Right lobe of liver (tissue), 6 donors: ENCODE measurements at regions not wholly inside any gene's neighbourhood (a gene's known extent, or its start where the extent isn't known, plus 50 kb on each side); places are given as distances from the start of the nearest gene placed in this dataset.

Experiments
- ATAC-seq, 4 donors: fragments of 200-7000 bp; cut with Tn5 transposase; one replicate each; pipeline ENCODE4 v1.9.1; 2020; ENCODE audit warnings: mild to moderate bottlenecking in 4 of 4, moderate library complexity in 4 of 4
- DNase-seq, 3 donors: peaks; one replicate each; pipeline ENCODE4 v3.0.0-alpha.2; 2020
- H3K27ac ChIP-seq, 3 donors: fragments of 200-600 bp; one replicate each; pipeline ENCODE4 v1.8.0; 2022
- H3K27me3 ChIP-seq, 2 donors: fragments of 200-600 bp; one replicate each; pipeline ENCODE4 v1.8.0; 2022
- H3K36me3 ChIP-seq, 4 donors: fragments of 200-600 bp; sonication (generic) in 1 of 4; one replicate each; pipeline versions ENCODE4 v1.5.1 to v1.8.0; 2017 to 2022; ENCODE audit warnings: control low read depth in 1 of 4
- H3K4me1 ChIP-seq, 4 donors: fragments of 200-600 bp; sonication (generic) in 1 of 4; one replicate each; pipeline versions ENCODE4 v1.5.1 to v1.8.0; 2017 to 2022; ENCODE audit warnings: control low read depth in 1 of 4
- H3K4me3 ChIP-seq, 3 donors: fragments of 200-600 bp; one replicate each; pipeline ENCODE4 v1.8.0; 2022
- H3K9me3 ChIP-seq, 4 donors: fragments of 200-600 bp; sonication (generic) in 1 of 4; one replicate each; pipeline versions ENCODE4 v1.5.1 to v1.8.0; 2017 to 2022; ENCODE audit warnings: control low read depth in 1 of 4
- POLR2A ChIP-seq: fragments of 450-650 bp; IDR thresholded peaks from one replicate; pipeline ENCODE4 v1.6.1; 2017; ENCODE audit warnings: antibody characterized with exemption, mild to moderate bottlenecking
- WGBS: methylation state at CpG from one replicate; pipeline ENCODE4 v1.1.6; 2018; ENCODE audit warnings: low coverage, low lambda C conversion rate; ENCODE audit not compliant: insufficient coverage; ENCODE audit errors: missing lambda C conversion rate; 5-methylcytosine and 5-hydroxymethylcytosine counted together
- intact Hi-C, 2 donors: fragments of 100-400 bp; cut with DNase I; formaldehyde crosslinking; loops; one replicate each; pipeline versions ENCODE4 v1.11.2 to v1.14.1; 2022
- TF ChIP-seq, protein P1 (sequence below), 4 donors: fragments of 200-600 bp in 3 of 4; fragments of 450-650 bp in 1 of 4; IDR thresholded peaks; one replicate each; pipeline versions ENCODE4 v1.5.1 to v1.8.0; 2016 to 2022; ENCODE audit warnings: antibody characterized with exemption in 4 of 4, mild to moderate bottlenecking in 2 of 4
- donor health status: DM: no; HTN: yes; CAD: no.
- donor health status: DM: no; HTN: no; CAD: no.
- donor health status: DM: no; HTN: no; CAD: no.
- donor health status: DM: no; HTN: yes; CAD: no.
- donor health status: DM: no; HTN: yes; CAD: no.

DNA sequence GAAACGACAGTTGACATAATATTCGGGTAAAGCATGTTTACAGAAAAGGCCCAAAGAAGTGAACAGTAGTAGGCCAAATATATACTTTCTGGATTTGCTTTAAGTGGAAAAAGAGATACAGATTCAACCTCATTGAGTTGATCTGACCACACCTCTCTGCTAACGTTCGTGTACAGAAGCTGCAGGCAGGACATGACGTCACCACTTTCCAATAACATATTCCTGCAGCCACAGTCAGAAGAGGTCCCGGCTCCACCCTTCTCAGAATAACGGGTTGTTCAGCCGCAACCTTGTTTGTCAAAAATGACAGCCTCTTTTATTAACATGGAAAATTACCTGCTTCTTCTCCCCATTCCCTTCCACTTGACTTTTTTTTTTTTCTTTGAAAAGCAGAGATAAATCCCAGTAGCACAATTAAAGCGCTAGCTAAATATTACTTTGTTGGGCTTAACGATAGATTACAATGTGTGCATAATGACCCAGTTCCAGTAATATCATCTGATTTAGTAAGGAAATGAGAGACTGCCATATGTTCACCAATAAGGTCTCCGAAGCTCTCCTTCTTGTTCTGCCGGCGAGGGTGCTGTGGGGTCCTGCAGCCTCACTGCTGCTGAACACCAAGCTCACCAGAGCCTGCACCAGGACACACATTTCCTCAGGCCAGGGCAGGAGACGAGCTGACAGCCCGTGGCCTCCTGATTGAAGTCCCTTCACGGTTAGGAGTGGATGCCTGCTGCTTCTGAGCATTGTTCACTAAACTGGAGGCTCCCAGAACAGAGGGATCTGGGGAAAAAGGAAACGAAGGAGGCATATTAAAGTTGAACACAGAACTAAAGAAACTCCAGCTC, 451.0 kb upstream of the SALL3 start:
- no peak for DNase-seq
- no peak for ATAC-seq
- 53% methylated on average over 17 of the region's 17 CpGs for WGBS
- H3K27me3 ChIP-seq: no peaks in the 10 kb centered on the region
- H3K9me3 ChIP-seq: no peaks in the 10 kb centered on the region
- no peak for TF ChIP-seq POLR2A
- TF ChIP-seq, protein P1, sequence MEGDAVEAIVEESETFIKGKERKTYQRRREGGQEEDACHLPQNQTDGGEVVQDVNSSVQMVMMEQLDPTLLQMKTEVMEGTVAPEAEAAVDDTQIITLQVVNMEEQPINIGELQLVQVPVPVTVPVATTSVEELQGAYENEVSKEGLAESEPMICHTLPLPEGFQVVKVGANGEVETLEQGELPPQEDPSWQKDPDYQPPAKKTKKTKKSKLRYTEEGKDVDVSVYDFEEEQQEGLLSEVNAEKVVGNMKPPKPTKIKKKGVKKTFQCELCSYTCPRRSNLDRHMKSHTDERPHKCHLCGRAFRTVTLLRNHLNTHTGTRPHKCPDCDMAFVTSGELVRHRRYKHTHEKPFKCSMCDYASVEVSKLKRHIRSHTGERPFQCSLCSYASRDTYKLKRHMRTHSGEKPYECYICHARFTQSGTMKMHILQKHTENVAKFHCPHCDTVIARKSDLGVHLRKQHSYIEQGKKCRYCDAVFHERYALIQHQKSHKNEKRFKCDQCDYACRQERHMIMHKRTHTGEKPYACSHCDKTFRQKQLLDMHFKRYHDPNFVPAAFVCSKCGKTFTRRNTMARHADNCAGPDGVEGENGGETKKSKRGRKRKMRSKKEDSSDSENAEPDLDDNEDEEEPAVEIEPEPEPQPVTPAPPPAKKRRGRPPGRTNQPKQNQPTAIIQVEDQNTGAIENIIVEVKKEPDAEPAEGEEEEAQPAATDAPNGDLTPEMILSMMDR (IDR thresholded peaks at IDR 0.05): no peak
- H3K36me3 ChIP-seq: no peaks in the 10 kb centered on the region
- no peak overlapping the region for H3K4me3 ChIP-seq
- no peak overlapping the region for H3K27ac ChIP-seq
- no peaks in the 10 kb centered on the region for H3K4me1 ChIP-seq
- intact Hi-C loops: no loop called here

DNA sequence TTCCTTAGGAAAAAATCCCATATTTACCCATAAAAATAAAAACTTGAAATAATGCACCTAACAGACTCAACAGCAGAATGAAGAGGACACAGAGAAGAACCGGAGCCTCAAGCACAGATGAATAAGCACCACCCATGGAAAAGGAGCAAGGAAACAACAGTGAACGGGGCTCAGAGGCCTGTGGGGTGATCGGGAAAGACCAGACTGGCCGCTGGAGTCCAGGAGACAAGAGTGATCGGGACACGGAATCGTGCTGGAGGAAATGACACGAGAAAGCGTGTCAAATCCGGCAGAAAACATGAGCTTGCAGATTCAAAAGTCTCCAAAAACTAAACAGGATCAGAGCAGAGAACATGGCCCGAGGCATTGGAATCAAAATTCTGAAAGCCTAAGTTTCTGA, 448.0 kb upstream of the SALL3 start:
- 67% methylated on average over 11 of the region's 11 CpGs for WGBS
- H3K36me3 ChIP-seq: no peaks in the 10 kb centered on the region
- no peak for TF ChIP-seq POLR2A
- TF ChIP-seq, protein P1 (IDR thresholded peaks at IDR 0.05): no peak
- no peak overlapping the region for H3K27ac ChIP-seq
- intact Hi-C loops: no loop called here
- no peaks in the 10 kb centered on the region for H3K27me3 ChIP-seq
- ATAC-seq (no peak), DNase-seq (no peak)
- no peaks in the 10 kb centered on the region for H3K4me1 ChIP-seq
- no peak overlapping the region for H3K4me3 ChIP-seq
- no peaks in the 10 kb centered on the region for H3K9me3 ChIP-seq

DNA sequence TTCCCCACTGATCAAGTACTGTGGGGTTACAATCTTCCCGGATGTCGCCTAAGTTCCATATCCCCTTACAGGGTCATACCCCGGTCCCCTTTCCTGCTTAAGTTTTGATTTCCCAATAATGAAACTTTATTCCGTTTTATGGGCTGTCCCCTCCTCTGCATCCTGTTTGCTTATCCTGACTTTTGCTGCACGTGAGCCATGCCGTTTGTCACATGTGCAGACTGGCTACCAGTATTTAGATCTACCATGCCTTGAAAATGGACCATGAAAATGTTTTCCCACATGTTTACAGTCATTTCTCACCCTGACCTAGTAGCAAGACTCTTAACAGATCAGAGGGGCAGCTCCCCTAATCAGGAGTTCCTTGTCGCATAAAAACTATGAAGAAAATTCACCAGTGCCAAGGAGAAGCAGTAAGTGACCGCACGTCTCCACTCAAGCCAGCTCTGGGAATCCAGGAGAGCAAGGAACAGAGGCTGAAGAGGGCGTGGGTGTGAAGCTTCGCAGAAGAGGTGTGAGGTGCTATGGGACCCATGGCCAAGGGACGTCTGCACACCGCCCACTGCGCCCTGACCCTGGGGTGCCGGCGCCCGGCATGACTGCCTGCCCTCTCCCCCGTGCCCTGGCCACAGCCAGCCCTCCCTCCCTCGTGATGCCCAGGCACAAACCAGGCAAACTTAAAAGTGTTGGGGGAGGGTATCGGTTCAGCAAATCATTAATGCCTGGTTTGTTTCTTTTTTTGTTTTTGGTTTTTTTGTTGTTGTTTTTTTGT, 440.8 kb upstream of the SALL3 start:
- no peak for TF ChIP-seq POLR2A
- TF ChIP-seq, protein P1 (IDR thresholded peaks at IDR 0.05): no peak
- no peaks in the 10 kb centered on the region for H3K9me3 ChIP-seq
- DNase-seq: no peak
- intact Hi-C loops: no loop called here
- no peaks in the 10 kb centered on the region for H3K27me3 ChIP-seq
- H3K4me1 ChIP-seq: no peaks in the 10 kb centered on the region
- WGBS: 69% methylated on average over 15 of the region's 20 CpGs
- H3K4me3 ChIP-seq: no peak overlapping the region
- H3K36me3 ChIP-seq: no peaks in the 10 kb centered on the region
- no peak overlapping the region for H3K27ac ChIP-seq
- ATAC-seq: no peak

DNA sequence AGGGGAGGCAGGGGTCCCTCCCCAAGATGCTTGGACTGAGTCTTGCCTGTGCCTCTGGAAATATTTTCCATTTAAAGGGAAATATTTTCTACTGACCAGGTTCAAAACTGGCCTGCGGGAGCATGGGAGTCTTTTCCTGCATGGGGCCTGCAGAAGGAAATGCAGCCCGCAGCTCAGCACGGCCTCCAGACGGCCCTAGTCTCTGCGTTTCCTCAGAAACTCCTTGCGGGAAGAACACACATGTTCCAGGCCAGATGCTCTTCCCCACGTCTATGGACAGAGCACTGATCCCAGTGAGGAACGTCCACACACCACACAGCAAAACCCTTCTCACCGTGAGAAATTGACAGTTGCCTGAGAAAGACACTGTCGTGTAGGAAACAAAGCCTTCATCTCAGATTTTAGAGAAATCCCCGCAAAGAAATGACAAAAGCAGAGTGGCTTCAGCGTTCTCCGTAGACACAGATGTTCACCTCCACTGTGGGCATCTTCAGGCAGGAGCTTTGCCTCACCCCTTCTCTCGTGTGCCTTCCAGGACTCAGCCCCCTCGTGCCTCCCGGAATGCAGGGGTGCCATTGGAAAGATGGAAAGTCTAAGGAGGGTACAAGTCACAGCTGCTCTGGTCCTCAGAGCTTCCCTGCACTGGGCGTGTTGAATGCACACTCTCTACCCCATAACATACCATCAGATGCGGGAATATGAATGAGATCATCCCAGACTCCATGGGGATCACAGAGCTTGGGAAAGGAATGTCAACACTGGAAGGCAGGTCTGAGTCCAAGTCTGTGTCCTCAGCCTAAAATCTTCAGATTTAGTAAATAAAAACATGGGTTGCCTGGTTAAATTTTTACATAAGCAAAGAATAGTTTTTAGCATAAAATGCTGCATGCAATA, 438.7 kb upstream of the SALL3 start:
- no peak for DNase-seq
- no peak for TF ChIP-seq POLR2A
- TF ChIP-seq, protein P1 (IDR thresholded peaks at IDR 0.05): no peak
- Histone ChIP-seq H3K27me3 (no peaks in the 10 kb centered on the region), H3K36me3 (no peaks in the 10 kb centered on the region), H3K4me3 (no peak overlapping the region), H3K4me1 (no peaks in the 10 kb centered on the region), H3K9me3 (no peaks in the 10 kb centered on the region), H3K27ac (no peak overlapping the region)
- intact Hi-C loops: no loop called here
- no peak for ATAC-seq
- 55% methylated on average over 10 of the region's 18 CpGs for WGBS
